Inflammatory macrophage treated with lipopolysaccharide for 1 hour (primary cell): ENCODE measurements at regions not wholly inside any gene's neighbourhood (a gene's known extent, or its start where the extent isn't known, plus 50 kb on each side); places are given as distances from the start of the nearest gene placed in this dataset.
"Not testable (repeated sequence)": the region's sequence is repeated elsewhere in the genome, so short reads cannot be mapped to it uniquely, and the experiment has no call there.

Source experiments
- DNase-seq, 2 donors: peaks; one replicate each; pipeline ENCODE4 v3.0.0-alpha.2; 2020 to 2022

GRCh38 chr16:77488652-77489051 is 53.8 kb upstream of the ADAMTS18 start:
- DNase-seq = no peak

- no peak for DNase-seq
These were observed 56.3 kb upstream of the ADAMTS18 start for GRCh38 chr16:77491091-77491490.

GRCh38 chr16:77496934-77497333 is 62.1 kb upstream of the ADAMTS18 start:
- no peak for DNase-seq

GRCh38 chr16:77499373-77500285 is 64.8 kb upstream of the ADAMTS18 start:
- no peak for DNase-seq

GRCh38 chr16:77500286-77500598 is 65.4 kb upstream of the ADAMTS18 start:
- DNase-seq = no peak

GRCh38 chr16:77500934-77501664 is 66.3 kb upstream of the ADAMTS18 start:
- no peak for DNase-seq

- DNase-seq = no peak
These were observed 67.6 kb upstream of the ADAMTS18 start for GRCh38 chr16:77502448-77502847.

- DNase-seq = not testable (repeated sequence)
These were observed 71.7 kb upstream of the ADAMTS18 start for GRCh38 chr16:77506492-77506891.

- no peak for DNase-seq
These were observed 74.2 kb upstream of the ADAMTS18 start for GRCh38 chr16:77509051-77509450.

- no peak for DNase-seq
These were observed 75.0 kb upstream of the ADAMTS18 start for GRCh38 chr16:77509796-77510195.

- no peak for DNase-seq
These were observed 76.2 kb upstream of the ADAMTS18 start for GRCh38 chr16:77511053-77511452.

- no peak for DNase-seq
These were observed 79.8 kb upstream of the ADAMTS18 start for GRCh38 chr16:77514500-77515220.

- DNase-seq = not testable (repeated sequence)
These were observed 90.4 kb upstream of the ADAMTS18 start for GRCh38 chr16:77525226-77525625.

GRCh38 chr16:77531752-77532151 is 96.9 kb upstream of the ADAMTS18 start:
- DNase-seq = no peak

- DNase-seq = no peak
These were observed 102.0 kb upstream of the ADAMTS18 start for GRCh38 chr16:77536809-77537208.

- no peak for DNase-seq
These were observed 104.7 kb upstream of the ADAMTS18 start for GRCh38 chr16:77539421-77540034.

- no peak for DNase-seq
These were observed 105.8 kb upstream of the ADAMTS18 start for GRCh38 chr16:77540646-77541045.

- no peak for DNase-seq
These were observed 106.3 kb upstream of the ADAMTS18 start for GRCh38 chr16:77541165-77541564.

- no peak for DNase-seq
These were observed 113.3 kb upstream of the ADAMTS18 start for GRCh38 chr16:77548151-77548550.

GRCh38 chr16:77548766-77549165 is 113.9 kb upstream of the ADAMTS18 start:
- DNase-seq = no peak

GRCh38 chr16:77549876-77550275 is 115.0 kb upstream of the ADAMTS18 start:
- DNase-seq = no peak

GRCh38 chr16:77551357-77551756 is 116.5 kb upstream of the ADAMTS18 start:
- DNase-seq = no peak

- DNase-seq = no peak
These were observed 118.3 kb upstream of the ADAMTS18 start for GRCh38 chr16:77553130-77553529.
